NCI-H1436 (cell line): ENCODE measurements at regions not wholly inside any gene's neighbourhood (a gene's known extent, or its start where the extent isn't known, plus 50 kb on each side); places are given as distances from the start of the nearest gene placed in this dataset.
A peak's percentile ranks its signal among the peaks of the same experiment; 100 is the strongest.

ENCODE experiments used
- DNase-seq: peaks from one replicate; lab custom pipeline; 2025; lab: John Stamatoyannopoulos, UW

DNA sequence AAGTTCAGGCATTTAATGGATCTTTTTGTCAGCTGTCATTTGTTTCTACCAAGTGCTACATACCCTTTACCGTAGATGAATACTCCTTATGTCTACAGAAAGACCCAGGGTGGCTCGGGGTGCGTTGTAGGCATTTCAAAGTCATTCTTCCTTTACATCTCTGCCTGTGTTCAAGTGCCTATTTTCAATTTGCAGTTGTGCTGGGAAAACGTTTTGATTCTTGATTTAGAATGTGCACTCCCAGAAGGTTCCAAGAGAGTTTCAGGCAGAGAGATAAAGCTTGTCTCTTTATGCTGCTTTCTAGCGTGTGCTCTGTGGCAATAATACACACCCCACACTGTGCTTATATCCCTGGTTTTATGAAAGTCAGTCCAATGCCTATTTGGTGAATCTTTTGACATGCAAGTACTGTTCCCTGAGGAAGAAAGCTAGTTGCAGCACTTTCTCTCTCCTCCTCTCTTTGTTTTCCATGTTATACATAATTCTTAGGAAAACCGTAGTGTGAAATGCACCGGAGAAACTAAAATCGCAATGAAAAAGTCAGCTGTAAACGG, 828.1 kb upstream of the ZNF608 start:
- no peak for DNase-seq

DNA sequence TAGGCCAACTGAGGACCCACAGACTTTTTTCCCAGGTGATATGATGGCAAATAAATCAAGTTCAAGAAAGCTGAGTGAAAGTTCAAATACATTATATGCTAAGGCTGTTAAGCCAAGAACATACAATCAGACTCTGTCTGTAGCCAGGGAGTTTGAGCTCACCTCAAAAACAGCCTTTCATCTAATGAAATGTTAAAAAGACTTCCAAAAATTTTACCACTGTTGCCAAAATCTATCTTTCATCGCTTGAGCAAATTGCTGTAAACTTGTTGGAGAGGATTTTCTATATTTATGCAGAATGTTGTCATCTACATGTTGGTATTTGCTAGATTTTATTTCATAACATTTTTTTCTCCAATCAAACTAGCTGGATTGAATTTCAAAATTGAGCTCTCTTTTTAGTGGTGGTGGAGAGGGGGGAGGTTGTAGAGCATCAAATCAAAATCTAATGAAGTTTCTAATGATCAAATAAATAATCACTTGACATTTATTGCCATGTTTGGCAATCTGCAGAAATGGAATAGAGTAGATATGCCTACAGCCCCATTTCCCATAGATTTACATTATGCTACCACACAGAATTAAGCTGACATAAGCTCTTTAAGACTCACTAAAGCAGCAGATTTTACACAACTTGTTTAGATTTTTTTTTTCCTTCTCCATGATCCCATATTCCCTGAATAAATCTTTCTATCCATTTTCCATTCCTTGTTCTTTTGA, 828.9 kb upstream of the ZNF608 start:
- DNase-seq, result no peak

GRCh38 chr5:125575891-125576505, 829.6 kb upstream of the ZNF608 start:
- peak; percentile 83 for DNase-seq

DNA sequence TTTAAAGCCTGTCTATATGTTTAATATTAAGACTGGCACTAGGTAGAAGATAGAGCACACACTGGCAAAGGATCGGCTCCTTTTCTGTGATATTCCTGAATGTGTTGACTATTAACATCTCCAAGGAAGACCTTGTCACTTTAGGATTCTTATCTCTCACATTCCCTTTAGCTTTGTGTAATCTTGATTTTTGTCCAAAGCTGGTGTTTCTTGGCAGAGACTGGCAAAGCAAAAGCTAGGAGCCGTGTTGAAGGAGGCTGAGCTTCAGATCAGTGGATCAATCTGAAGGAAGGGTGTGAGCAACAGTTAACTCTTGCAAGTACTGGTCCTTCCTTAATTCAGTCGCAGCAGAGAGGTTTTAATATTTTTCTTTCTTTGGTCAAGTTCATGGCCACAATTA, 830.4 kb upstream of the ZNF608 start:
- no peak for DNase-seq

DNA sequence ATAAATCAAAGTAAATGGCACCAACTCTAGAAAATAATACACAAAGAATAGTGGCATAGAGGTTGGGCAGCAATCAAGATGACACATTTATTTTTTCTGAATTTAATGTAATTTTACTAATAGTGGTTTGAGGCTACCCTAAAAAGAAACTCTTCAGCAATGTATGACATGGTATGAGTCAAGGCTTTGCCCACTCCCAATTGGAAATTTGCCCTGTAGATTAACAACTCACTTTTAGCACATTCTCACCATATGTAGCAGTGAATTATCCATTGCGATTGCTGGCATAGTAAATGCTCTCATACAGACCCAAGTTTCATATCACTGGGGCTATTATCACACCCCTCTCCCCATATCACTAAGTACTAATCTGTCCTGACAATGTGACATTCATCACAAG, 832.1 kb upstream of the ZNF608 start:
- DNase-seq, result no peak

- DNase-seq, result no peak
These were observed 832.7 kb upstream of the ZNF608 start for GRCh38 chr5:125579182-125579581.

DNA sequence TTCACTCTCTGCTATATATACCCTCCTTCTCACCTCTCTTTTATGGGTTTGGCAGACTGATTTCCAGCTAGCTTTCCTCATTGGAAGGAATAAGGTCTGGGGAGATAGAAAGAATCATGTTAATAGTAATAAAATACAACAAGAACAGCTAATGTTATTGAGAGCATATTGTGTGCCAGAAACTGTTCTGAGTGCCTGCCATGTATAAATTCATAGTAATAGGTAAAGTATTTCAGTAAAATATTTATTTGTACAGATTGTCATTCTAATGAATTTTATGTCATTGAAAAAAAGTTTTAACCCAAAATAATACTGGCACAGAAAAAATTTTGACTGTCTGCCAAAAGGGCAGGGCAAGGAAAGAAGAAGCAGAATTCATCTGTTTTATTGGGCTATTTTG, 834.9 kb upstream of the ZNF608 start:
- no peak for DNase-seq

GRCh38 chr5:125582352-125582751, 835.9 kb upstream of the ZNF608 start:
- DNase-seq, result no peak

- DNase-seq, result no peak
These were observed 837.1 kb upstream of the ZNF608 start for GRCh38 chr5:125583321-125584139.

GRCh38 chr5:125584140-125584520, 837.7 kb upstream of the ZNF608 start:
- DNase-seq, result no peak

GRCh38 chr5:125587631-125588030, 835.6 kb upstream of the GRAMD2B start:
- no peak for DNase-seq

DNA sequence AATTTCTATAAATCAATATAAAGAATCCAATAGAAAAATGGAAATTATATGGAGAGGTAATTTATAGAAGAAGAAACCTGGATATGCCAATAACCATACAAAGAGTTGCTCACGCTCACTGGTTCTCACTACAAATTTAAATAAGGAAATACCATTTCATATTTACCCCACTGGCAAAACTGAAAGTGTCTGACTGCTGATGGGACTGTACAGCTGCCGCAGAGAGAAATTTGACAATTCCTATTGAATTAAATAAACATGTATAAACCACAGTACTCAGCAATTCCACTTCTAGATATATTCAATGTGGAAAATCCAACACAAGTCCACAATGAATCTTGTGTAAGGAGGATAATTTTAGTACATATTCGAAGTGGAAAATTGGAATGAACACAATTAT, 830.4 kb upstream of the GRAMD2B start:
- no peak for DNase-seq

GRCh38 chr5:125595095-125595494, 828.1 kb upstream of the GRAMD2B start:
- DNase-seq, result no peak

DNA sequence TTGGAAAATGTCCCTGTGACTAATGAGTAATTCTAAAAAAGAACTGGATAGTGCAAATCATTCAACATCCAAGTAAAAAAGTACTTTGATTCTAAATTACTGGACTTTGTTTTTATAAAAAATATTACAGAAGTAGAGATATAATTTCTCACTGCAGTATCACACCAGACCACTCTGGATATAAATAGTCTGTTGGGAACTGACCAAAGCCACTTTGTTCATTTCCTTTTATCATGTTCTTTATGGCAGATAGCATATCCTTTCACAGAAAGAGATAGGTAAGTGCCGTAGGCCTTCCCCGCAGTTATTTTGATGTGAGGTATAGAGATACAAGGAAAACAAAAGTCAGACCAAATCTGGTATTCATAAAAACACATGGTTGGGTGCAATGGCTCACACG, 827.4 kb upstream of the GRAMD2B start:
- no peak for DNase-seq

- no peak for DNase-seq
These were observed 825.9 kb upstream of the GRAMD2B start for GRCh38 chr5:125597338-125597737.

DNA sequence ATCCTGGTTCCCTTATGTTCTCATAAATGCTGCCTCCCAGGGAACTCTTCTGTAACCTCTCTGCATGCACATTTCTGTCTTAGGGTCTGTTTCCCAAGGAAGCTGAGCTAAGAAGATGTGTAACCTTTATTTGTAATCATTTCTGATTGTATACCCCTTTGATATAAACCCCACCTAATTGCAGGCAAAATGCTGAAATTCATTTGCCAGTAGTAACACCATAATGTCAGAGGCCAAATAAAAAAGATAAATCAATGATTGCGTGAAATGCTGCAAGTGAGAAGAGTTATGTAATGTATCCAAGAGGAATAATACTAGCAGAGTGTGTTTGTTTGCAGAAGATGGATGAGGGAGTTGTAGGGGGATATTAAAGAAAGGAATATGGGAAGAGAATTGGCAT, 822.6 kb upstream of the GRAMD2B start:
- DNase-seq, result no peak

DNA sequence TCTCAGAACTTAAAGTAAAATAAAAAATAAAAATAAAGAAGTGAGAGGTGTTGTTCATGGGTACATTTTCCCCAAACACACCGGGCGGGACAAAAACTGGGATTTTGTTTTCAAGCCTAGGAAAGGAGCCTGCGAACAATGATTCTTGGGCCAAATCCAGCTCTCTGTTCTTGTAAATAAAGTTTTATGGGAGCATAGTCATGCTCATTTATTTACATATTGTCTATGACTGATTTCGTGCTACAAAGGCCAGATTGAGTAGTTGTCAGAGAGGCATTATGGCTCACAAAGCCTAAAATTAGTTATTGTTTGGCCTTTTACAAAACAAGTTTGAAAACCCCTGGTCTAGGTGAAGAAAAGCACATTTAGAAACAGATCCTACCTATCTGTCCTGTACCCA, 821.0 kb upstream of the GRAMD2B start:
- no peak for DNase-seq

DNA sequence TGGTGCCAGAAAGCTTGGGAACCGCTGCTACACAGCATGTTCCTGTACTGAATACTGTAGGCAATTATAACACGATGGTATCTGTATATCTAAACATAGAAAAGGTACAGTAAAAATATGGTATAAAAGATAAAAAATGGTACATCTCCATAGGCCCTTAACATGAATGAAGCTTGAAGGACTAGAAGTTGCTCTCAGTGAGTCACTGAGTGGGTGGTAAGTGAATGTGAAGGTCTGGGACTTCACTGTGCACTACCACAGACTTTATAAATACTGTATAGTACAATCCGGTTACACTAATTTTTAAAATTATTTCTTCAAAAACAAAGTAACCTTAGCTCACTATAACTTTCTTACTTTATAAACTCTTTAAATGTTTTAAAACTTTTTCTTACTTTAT, 819.9 kb upstream of the GRAMD2B start:
- DNase-seq, result no peak

GRCh38 chr5:125604104-125604503, 819.1 kb upstream of the GRAMD2B start:
- no peak for DNase-seq

GRCh38 chr5:125607018-125607417, 816.2 kb upstream of the GRAMD2B start:
- DNase-seq, result no peak

DNA sequence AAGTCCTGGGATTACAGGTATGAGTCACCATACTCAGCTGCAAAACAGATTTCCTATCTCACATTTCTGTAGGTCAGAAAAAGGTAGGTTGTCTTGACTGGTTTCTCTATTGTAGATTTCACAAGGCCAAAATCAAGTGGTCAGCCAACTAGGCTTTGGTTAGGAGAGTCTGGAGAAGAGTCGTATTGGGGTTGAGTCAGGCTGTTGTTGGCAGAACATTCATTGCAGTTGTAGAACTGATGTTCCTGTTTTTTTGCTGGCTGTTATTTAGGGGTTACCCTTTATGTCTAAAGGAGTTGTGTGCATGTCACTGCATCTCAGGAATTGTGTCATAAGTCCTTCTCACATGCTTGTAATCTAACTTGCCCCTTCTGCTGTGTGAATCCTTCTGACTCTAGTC, 814.2 kb upstream of the GRAMD2B start:
- no peak for DNase-seq

DNA sequence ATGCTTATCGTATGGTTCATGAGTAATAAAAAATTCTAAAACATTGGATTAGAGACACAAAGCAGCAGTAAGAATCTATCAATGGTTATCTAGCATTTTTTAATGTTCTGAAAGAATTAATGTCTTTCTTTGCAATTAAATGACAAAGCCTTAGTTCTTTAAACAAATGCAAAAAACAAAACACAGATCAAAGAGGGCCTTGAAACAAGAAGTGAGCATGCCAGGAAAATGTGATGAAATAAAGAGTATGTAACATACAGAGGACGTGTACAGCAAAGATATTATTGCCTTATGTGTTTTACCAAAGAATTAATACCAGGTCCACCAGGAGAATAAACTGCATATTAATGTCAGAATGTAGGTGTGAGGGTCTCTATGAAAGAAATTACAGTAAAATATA, 812.3 kb upstream of the GRAMD2B start:
- no peak for DNase-seq

GRCh38 chr5:125611541-125611940, 811.7 kb upstream of the GRAMD2B start:
- DNase-seq, result no peak
